Effector memory CD4-positive, alpha-beta T cell (primary cell): ENCODE measurements at regions not wholly inside any gene's neighbourhood (a gene's known extent, or its start where the extent isn't known, plus 50 kb on each side); places are given as distances from the start of the nearest gene placed in this dataset.
A peak's percentile ranks its signal among the peaks of the same experiment; 100 is the strongest.

ENCODE experiments used
- DNase-seq, 3 donors: peaks; one replicate each; pipeline ENCODE4 v3.0.0-alpha.2; 2020
- H3K27ac ChIP-seq: 2 replicates; pipeline ENCODE4 v1.7.0; 2013; ENCODE audit warnings: mild to moderate bottlenecking, low read length, moderate library complexity; ENCODE audit not compliant: insufficient read depth, poor library complexity, severe bottlenecking
- H3K27me3 ChIP-seq: replicated peaks from 2 replicates; pipeline ENCODE4 v1.7.0; 2013; ENCODE audit warnings: mild to moderate bottlenecking, low read length; ENCODE audit not compliant: insufficient read depth, control insufficient read depth, poor library complexity, severe bottlenecking
- H3K36me3 ChIP-seq: 2 replicates; pipeline ENCODE4 v1.7.0; 2013; ENCODE audit warnings: mild to moderate bottlenecking, low read length, moderate library complexity; ENCODE audit not compliant: control insufficient read depth, insufficient read depth
- H3K4me1 ChIP-seq: 2 replicates; pipeline ENCODE4 v1.7.0; 2013; ENCODE audit warnings: low read length, mild to moderate bottlenecking; ENCODE audit not compliant: control insufficient read depth, insufficient read depth, poor library complexity, severe bottlenecking
- H3K4me3 ChIP-seq: 2 replicates; pipeline ENCODE4 v1.7.0; 2013; ENCODE audit warnings: low read length, low read depth, mild to moderate bottlenecking; ENCODE audit not compliant: insufficient read depth, poor library complexity, severe bottlenecking
- H3K9me3 ChIP-seq: 2 replicates; pipeline ENCODE4 v1.7.0; 2013; ENCODE audit warnings: mild to moderate bottlenecking, low read length, moderate library complexity; ENCODE audit not compliant: control insufficient read depth

DNA sequence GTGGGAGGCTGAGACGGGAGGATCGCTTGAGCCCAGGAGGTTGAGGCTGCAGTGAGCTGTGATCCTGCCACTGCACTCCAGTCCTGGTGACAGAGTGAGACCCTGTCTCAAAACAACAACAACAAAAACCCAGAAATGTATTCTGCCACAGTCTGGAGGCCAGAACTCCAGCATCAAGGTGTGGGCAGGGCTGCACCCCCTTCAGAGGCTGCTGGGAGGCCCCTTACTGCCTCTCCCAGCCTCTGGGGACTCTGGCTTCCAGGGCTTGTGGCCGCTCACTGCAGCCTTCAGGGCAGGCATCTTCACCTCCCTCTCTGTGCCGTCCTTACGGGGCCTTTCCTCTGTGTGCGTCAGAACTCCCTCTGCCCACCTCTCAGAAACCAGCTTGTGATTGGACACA, 209.4 kb upstream of the GSE1 start:
- DNase-seq = no peak
- Histone ChIP-seq H3K27ac (no peak overlapping the region), H3K27me3 (no peaks in the 10 kb centered on the region), H3K9me3 (no peaks in the 10 kb centered on the region), H3K4me3 (no peak overlapping the region), H3K36me3 (no peaks in the 10 kb centered on the region), H3K4me1 (no peaks in the 10 kb centered on the region)

- Histone ChIP-seq H3K36me3 (no peaks in the 10 kb centered on the region), H3K27me3 (no peaks in the 10 kb centered on the region), H3K4me3 (no peak overlapping the region), H3K4me1 (no peaks in the 10 kb centered on the region), H3K9me3 (no peaks in the 10 kb centered on the region), H3K27ac (no peak overlapping the region)
- no peak for DNase-seq
Measured at GRCh38 chr16:85412911-85413520, 200.1 kb upstream of the GSE1 start.

GRCh38 chr16:85413691-85414663, 199.1 kb upstream of the GSE1 start:
- Histone ChIP-seq H3K9me3 (no peaks in the 10 kb centered on the region), H3K4me1 (no peaks in the 10 kb centered on the region), H3K27ac (no peak overlapping the region), H3K36me3 (no peaks in the 10 kb centered on the region), H3K4me3 (no peak overlapping the region), H3K27me3 (no peaks in the 10 kb centered on the region)
- no peak for DNase-seq

DNA sequence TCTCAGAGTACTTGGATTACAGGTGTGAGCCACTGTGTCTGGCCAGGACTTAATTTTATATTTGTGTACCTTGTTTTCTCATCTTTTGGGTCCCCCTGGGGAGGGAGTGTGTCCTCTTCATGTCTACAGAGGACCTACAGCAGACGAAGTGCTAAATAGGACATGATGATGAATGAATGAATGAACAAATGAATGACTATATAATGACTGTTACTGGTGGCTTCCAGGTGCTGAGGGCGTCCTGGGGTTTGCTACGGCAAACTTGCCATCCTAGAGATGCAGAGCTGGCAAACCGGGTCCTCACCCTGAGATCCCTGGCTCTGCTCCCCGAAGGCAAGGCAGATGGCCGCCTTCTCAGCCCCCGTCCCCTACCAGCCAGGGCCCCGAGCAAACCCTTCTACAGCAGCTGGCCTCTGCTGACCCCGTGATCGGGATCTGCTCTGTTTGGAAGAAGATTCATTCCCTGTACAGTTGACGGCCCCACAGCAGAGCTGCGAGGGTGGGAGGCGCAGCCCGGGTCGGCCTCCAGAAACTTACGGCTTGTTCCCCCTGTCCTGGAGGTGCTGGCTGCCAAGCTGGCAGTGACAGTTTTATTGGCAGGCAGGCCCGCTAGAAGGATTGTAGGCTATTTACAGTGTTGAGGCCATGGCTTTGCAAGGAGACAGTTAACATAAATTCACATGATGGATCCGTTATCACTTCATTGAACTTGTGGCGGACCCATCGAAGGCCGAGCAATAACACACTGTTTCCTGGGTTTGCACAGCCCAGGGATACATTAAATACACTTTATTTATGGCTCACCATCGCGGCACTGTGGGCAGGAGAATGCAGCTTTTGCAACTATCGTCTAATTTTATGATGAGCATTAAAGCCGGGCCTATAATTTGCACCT, 197.7 kb upstream of the GSE1 start:
- DNase-seq = no peak

GRCh38 chr16:85416228-85417109, 196.7 kb upstream of the GSE1 start:
- Histone ChIP-seq H3K27me3 (no peaks in the 10 kb centered on the region), H3K9me3 (no peaks in the 10 kb centered on the region), H3K27ac (no peak overlapping the region), H3K36me3 (no peaks in the 10 kb centered on the region), H3K4me3 (no peak overlapping the region), H3K4me1 (no peaks in the 10 kb centered on the region)
- DNase-seq = peak; percentile 34 to 50 (median 43)

More for the DNA sequence above, 197.7 kb upstream of the GSE1 start:
- Histone ChIP-seq H3K4me1 (no peaks in the 10 kb centered on the region), H3K9me3 (no peaks in the 10 kb centered on the region), H3K27me3 (no peaks in the 10 kb centered on the region), H3K27ac (no peak overlapping the region), H3K36me3 (no peaks in the 10 kb centered on the region), H3K4me3 (no peak overlapping the region)

DNA sequence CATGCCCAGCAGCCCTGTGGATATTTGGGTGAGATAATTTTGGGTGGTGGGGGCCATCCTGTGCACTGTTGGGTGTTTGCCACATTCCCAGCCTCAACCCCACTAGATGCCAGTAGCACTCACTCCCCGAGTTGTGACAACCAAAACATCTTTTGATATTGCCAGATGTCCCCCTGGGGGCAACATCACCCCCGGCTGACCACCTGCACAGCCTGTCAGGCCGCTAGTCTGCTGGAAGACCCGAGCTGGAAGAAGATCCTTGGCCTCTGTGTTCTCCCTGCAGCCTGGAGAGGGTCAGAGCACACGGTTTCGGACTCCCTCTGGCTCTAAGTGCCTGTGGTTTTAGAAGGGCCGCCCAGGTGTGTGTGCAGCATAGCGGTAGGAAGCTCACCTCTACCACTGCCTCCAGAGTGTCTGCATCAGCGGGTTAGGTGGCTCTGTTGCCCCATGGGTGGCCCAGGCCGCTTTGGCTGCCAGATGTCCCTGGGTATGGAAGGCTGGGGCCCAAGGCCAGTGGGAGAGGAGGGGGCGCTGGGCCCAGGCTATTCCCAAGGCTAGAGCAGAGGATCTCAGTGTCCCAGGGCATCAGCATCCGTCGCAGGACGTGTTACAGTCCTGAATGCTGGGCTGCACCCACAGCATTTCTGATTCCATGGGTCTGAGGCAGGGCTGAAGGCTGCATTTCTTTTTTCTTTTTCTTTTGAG, 195.8 kb upstream of the GSE1 start:
- Histone ChIP-seq H3K36me3 (no peaks in the 10 kb centered on the region), H3K4me1 (no peaks in the 10 kb centered on the region), H3K9me3 (no peaks in the 10 kb centered on the region), H3K4me3 (no peak overlapping the region), H3K27ac (no peak overlapping the region), H3K27me3 (no peaks in the 10 kb centered on the region)
- DNase-seq = no peak

DNA sequence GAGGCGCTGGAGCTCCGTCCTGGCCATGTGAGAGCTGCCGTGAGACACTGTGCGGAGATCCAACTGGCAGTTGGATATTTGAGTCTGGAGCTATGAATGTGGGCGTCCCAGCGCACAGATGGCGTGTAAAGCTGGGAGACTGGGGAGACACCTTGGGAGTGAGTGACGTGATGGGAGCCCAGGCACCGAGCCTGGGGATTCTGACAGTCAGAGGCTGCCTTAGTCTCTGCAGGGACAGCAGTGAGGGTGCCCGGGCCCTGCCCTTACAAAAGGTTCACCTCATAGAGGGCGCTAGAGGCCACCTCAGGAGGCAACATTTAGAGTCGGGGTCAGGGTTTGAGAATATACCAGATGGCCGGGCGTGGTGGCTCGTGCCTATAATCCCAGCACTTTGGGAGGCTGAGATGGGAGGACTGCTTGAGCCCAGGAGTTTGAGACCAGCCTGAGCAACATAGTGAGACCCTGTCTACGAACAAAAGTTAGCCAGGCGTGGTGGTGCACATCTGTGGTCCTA, 194.1 kb upstream of the GSE1 start:
- no peak overlapping the region for H3K27ac ChIP-seq
- no peaks in the 10 kb centered on the region for H3K4me1 ChIP-seq
- no peaks in the 10 kb centered on the region for H3K9me3 ChIP-seq
- no peak overlapping the region for H3K4me3 ChIP-seq
- no peak for DNase-seq
- no peaks in the 10 kb centered on the region for H3K27me3 ChIP-seq
- H3K36me3 ChIP-seq = no peaks in the 10 kb centered on the region

DNA sequence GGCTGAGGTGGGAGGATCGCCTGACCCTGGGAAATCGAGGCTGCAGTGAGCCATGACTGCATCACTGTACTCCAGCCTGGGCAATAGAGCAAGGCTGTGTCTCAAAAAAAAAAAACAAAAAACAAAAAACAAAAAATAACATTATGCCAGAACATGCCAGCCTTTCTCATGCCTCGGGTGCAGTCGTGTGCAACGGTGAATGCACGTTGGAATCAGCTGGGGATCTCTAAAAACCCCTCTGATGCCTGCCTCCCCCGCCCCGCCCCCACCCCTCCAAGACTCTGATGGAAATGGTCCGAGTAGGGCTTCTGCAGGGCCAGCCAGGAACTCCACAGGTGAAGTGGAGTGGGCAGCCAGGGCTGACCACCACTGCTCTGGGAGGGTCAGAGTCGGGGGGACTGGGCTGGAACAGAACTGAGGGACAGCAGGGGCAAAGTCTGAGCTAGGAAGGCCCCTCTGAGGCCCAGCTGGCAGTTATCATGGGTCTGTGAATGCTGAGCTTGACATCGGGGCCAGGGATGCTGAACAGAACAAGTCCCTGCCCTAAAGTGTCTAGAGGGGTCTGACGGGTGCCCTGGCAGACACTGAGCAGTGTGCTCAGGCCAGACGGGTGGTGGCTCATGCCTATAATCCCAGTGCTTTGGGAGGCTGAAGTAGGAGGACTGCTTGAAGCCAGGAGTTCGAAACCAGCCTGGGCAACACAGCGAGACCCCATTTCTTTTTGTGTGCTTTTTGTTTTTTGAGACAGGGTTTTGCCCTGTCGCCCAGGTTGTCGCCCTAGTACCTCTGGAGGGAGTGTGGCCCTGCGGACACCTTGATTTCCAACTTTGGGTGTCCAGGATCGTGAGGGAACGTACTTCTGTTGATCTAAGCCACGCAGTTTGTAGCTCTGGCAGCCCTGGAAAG, 193.4 kb upstream of the GSE1 start:
- Histone ChIP-seq H3K4me1 (no peaks in the 10 kb centered on the region), H3K4me3 (no peak overlapping the region), H3K27ac (no peak overlapping the region), H3K36me3 (no peaks in the 10 kb centered on the region), H3K27me3 (no peaks in the 10 kb centered on the region), H3K9me3 (no peaks in the 10 kb centered on the region)
- no peak for DNase-seq
